Muscle of leg (tissue), 3 donors: ENCODE measurements at regions not wholly inside any gene's neighbourhood (a gene's known extent, or its start where the extent isn't known, plus 50 kb on each side); places are given as distances from the start of the nearest gene placed in this dataset.

ENCODE experiments used
- DNase-seq: peaks from one replicate; pipeline ENCODE4 v3.0.0; 2013
- H3K27ac ChIP-seq: one replicate; pipeline ENCODE4 v1.5.1; 2013; ENCODE audit warnings: mild to moderate bottlenecking, low read length, control low read depth
- H3K27me3 ChIP-seq: one replicate; pipeline ENCODE4 v1.6.1; 2013; ENCODE audit warnings: low read length; ENCODE audit not compliant: control insufficient read depth, insufficient read depth
- H3K36me3 ChIP-seq: one replicate; pipeline ENCODE4 v1.6.1; 2013; ENCODE audit warnings: low read length; ENCODE audit not compliant: control insufficient read depth, insufficient read depth
- H3K4me1 ChIP-seq: one replicate; pipeline ENCODE4 v1.6.1; 2013; ENCODE audit warnings: low read length; ENCODE audit not compliant: control insufficient read depth, insufficient read depth
- H3K4me3 ChIP-seq: one replicate; pipeline ENCODE4 v1.5.1; 2013; ENCODE audit warnings: low read length, control low read depth
- H3K9me3 ChIP-seq: replicated peaks from 2 replicates; pipeline ENCODE4 v1.6.1; 2013; ENCODE audit warnings: low read depth, low read length; ENCODE audit not compliant: control insufficient read depth
- WGBS: methylation state at CpG from one replicate; pipeline ENCODE4 v1.1.5; 2013; ENCODE audit warnings: missing lambda C conversion rate; ENCODE audit not compliant: insufficient coverage; 5-methylcytosine and 5-hydroxymethylcytosine counted together

- WGBS: 46% methylated on average over 3 of the region's 4 CpGs
- Histone ChIP-seq H3K36me3 (no peaks in the 10 kb centered on the region), H3K27me3 (peaks cover 2% of the 10 kb centered on the region), H3K9me3 (no peaks in the 10 kb centered on the region), H3K4me3 (no peak overlapping the region), H3K27ac (no peak overlapping the region), H3K4me1 (no peaks in the 10 kb centered on the region)
- DNase-seq: no peak
These were observed 245.7 kb upstream of the IRX2 start for GRCh38 chr5:2997179-2997578.

- Histone ChIP-seq H3K4me1 (no peaks in the 10 kb centered on the region), H3K27ac (no peak overlapping the region), H3K36me3 (no peaks in the 10 kb centered on the region), H3K9me3 (no peaks in the 10 kb centered on the region), H3K27me3 (peaks cover 2% of the 10 kb centered on the region), H3K4me3 (no peak overlapping the region)
- DNase-seq: no peak
- WGBS: 76% methylated on average over 8 of the region's 9 CpGs
These were observed 245.2 kb upstream of the IRX2 start for GRCh38 chr5:2996687-2997086.

GRCh38 chr5:2996248-2996647 lies 244.8 kb upstream of the IRX2 start:
- no peak for DNase-seq
- H3K9me3 ChIP-seq: no peaks in the 10 kb centered on the region
- no peaks in the 10 kb centered on the region for H3K36me3 ChIP-seq
- H3K4me3 ChIP-seq: no peak overlapping the region
- H3K27me3 ChIP-seq: peaks cover 2% of the 10 kb centered on the region
- no peak overlapping the region for H3K27ac ChIP-seq
- WGBS: 86% methylated on average over 12 of the region's 12 CpGs
- no peaks in the 10 kb centered on the region for H3K4me1 ChIP-seq

- no peak for DNase-seq
- H3K36me3 ChIP-seq: no peaks in the 10 kb centered on the region
- no peak overlapping the region for H3K27ac ChIP-seq
- 83% methylated on average over 9 of the region's 9 CpGs for WGBS
- peaks cover 2% of the 10 kb centered on the region for H3K27me3 ChIP-seq
- no peaks in the 10 kb centered on the region for H3K4me1 ChIP-seq
- no peaks in the 10 kb centered on the region for H3K9me3 ChIP-seq
- H3K4me3 ChIP-seq: no peak overlapping the region
These were observed 244.2 kb upstream of the IRX2 start for GRCh38 chr5:2995667-2996066.

- DNase-seq: no peak
- Histone ChIP-seq H3K4me3 (no peak overlapping the region), H3K27me3 (peaks cover 2% of the 10 kb centered on the region), H3K36me3 (no peaks in the 10 kb centered on the region), H3K27ac (no peak overlapping the region), H3K9me3 (no peaks in the 10 kb centered on the region), H3K4me1 (no peaks in the 10 kb centered on the region)
- 84% methylated on average over 4 of the region's 5 CpGs for WGBS
These were observed 243.6 kb upstream of the IRX2 start for GRCh38 chr5:2995035-2995434.

GRCh38 chr5:2993771-2994170 lies 242.3 kb upstream of the IRX2 start:
- Histone ChIP-seq H3K9me3 (no peaks in the 10 kb centered on the region), H3K4me1 (no peaks in the 10 kb centered on the region), H3K27ac (no peak overlapping the region), H3K36me3 (no peaks in the 10 kb centered on the region), H3K27me3 (peaks cover 2% of the 10 kb centered on the region), H3K4me3 (no peak overlapping the region)
- 72% methylated on average over 5 of the region's 5 CpGs for WGBS
- no peak for DNase-seq

GRCh38 chr5:2993301-2993700 lies 241.8 kb upstream of the IRX2 start:
- Histone ChIP-seq H3K27me3 (peaks cover 2% of the 10 kb centered on the region), H3K36me3 (no peaks in the 10 kb centered on the region), H3K27ac (no peak overlapping the region), H3K4me3 (no peak overlapping the region), H3K4me1 (no peaks in the 10 kb centered on the region), H3K9me3 (no peaks in the 10 kb centered on the region)
- DNase-seq: no peak
- 65% methylated on average over 9 of the region's 10 CpGs for WGBS

- 60% methylated on average over 2 of the region's 4 CpGs for WGBS
- Histone ChIP-seq H3K27ac (no peak overlapping the region), H3K36me3 (no peaks in the 10 kb centered on the region), H3K9me3 (no peaks in the 10 kb centered on the region), H3K4me1 (no peaks in the 10 kb centered on the region), H3K27me3 (peaks cover 2% of the 10 kb centered on the region), H3K4me3 (no peak overlapping the region)
- no peak for DNase-seq
These were observed 241.3 kb upstream of the IRX2 start for GRCh38 chr5:2992806-2993205.

GRCh38 chr5:2991884-2992283 lies 240.4 kb upstream of the IRX2 start:
- no peak for DNase-seq
- no peaks in the 10 kb centered on the region for H3K9me3 ChIP-seq
- H3K27me3 ChIP-seq: peaks cover 1% of the 10 kb centered on the region
- WGBS: 74% methylated on average over 9 of the region's 10 CpGs
- H3K4me1 ChIP-seq: no peaks in the 10 kb centered on the region
- H3K36me3 ChIP-seq: no peaks in the 10 kb centered on the region
- H3K27ac ChIP-seq: no peak overlapping the region
- no peak overlapping the region for H3K4me3 ChIP-seq

- Histone ChIP-seq H3K4me3 (no peak overlapping the region), H3K9me3 (no peaks in the 10 kb centered on the region), H3K27me3 (no peaks in the 10 kb centered on the region), H3K36me3 (no peaks in the 10 kb centered on the region), H3K4me1 (no peaks in the 10 kb centered on the region), H3K27ac (no peak overlapping the region)
- no peak for DNase-seq
- 28% methylated on average over 6 of the region's 8 CpGs for WGBS
These were observed 238.0 kb upstream of the IRX2 start for GRCh38 chr5:2989517-2989916.

GRCh38 chr5:2986301-2986700 lies 234.8 kb upstream of the IRX2 start:
- H3K4me3 ChIP-seq: no peak overlapping the region
- 93% methylated on average over 4 of the region's 5 CpGs for WGBS

More at GRCh38 chr5:2986301-2986700, 234.8 kb upstream of the IRX2 start:
- Histone ChIP-seq H3K4me1 (no peaks in the 10 kb centered on the region), H3K27ac (no peak overlapping the region), H3K36me3 (no peaks in the 10 kb centered on the region), H3K9me3 (no peaks in the 10 kb centered on the region), H3K27me3 (no peaks in the 10 kb centered on the region)
- DNase-seq: no peak
